PC-9 (cell line): ENCODE measurements at regions not wholly inside any gene's neighbourhood (a gene's known extent, or its start where the extent isn't known, plus 50 kb on each side); places are given as distances from the start of the nearest gene placed in this dataset.

Experiments
- CTCF ChIP-seq: fragments of 200-600 bp; sonication (generic); conservative IDR thresholded peaks from 2 replicates; pipeline ENCODE4 v1.6.1; 2017; ENCODE audit warnings: mixed run types, antibody characterized with exemption, mild to moderate bottlenecking, moderate library complexity
- EZH2 ChIP-seq: fragments of 200-600 bp; sonication (generic); IDR thresholded peaks from 2 replicates; pipeline ENCODE4 v1.8.0; 2017; ENCODE audit warnings: antibody characterized with exemption, low read depth

DNA sequence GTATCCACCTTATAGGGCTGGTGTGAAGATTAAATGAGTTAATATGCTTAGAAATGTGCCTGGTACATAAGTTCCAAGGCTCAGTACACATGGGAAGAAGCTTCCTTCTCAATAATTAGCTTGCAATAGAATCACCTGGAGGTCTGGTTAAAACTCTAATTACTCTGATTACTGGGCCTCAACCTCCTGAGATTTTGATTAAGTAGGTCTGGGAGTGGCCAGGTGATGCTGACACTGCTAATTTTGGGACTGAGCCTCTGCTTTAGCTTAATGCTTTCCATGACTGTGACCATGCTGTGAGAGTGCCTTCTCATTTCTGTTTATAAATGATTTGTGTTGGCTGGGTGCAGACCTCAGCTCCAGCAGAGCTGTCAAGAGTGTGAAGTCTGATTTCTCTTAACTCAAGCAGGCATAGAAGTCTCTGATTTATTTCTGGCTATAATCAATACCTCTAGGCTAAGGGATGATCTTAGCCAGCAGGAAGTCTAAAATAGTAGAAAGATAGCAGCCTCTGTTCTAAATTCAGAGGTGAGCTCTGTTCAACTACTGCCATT lies 85.3 kb upstream of the ZNF608 start:
- TF ChIP-seq CTCF, result no peak
- no peak for TF ChIP-seq EZH2
